ENCODE measurements at regions not wholly inside any gene's neighbourhood (a gene's known extent, or its start where the extent isn't known, plus 50 kb on each side); places are given as distances from the start of the nearest gene placed in this dataset.

DNA sequence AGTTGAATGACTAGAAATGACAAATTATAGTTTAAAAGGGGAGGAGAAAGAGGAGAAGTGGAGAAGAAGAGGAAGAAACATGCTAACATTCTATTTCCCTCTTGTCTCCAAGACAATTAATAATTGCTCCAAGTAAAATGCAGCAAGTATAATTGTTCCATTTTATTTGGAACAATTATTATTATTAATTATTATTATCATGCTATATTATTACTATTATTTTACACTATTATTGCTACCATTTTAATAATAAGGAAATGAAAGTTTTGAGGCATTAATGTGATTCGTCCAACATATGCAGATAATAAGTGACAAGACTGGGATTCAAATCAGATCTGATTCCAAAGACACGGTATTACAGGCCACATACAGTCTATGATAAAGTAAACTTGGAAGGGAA lies 293.6 kb upstream of the ZC3H12C start:
- H3K9me3 ChIP-seq (ENCODE audit: low read depth), result no peaks in the 10 kb centered on the region
- no peaks in the 10 kb centered on the region for H3K4me1 ChIP-seq
- H3K4me3 ChIP-seq, result no peak overlapping the region
- Mint-ChIP-seq H3K27ac (no peak overlapping the region), H3K36me3 (no peaks in the 10 kb centered on the region), H3K9me3 (no peaks in the 10 kb centered on the region), H3K4me1 (peaks cover 8% of the 10 kb centered on the region), H3K27me3 (ENCODE audit: insufficient read depth, low read depth) (peaks cover 5% of the 10 kb centered on the region), H3K4me3 (no peak overlapping the region)
- H3K79me2 ChIP-seq (ENCODE audit: low read depth), result no peaks in the 10 kb centered on the region
- H4K20me1 ChIP-seq (ENCODE audit: low read depth), result no peaks in the 10 kb centered on the region
- no peaks in the 10 kb centered on the region for H3F3A ChIP-seq (ENCODE audit: low read depth)
- H3K4me2 ChIP-seq, result no peak overlapping the region
- no peaks in the 10 kb centered on the region for H3K27me3 ChIP-seq
- H3K36me3 ChIP-seq, result no peaks in the 10 kb centered on the region
- H3K9ac ChIP-seq, result no peak overlapping the region
- DNase-seq (ENCODE audit: low spot score), result no peak
- no peak overlapping the region for H2AFZ ChIP-seq (replicated peaks)
- no peak overlapping the region for H3K27ac ChIP-seq
- TF ChIP-seq EZH2 (IDR thresholded peaks at IDR 0.05), result no peak
- no peak for TF ChIP-seq CTCF (IDR thresholded peaks at IDR 0.05)
- no peak for TF ChIP-seq EZH2phosphoT487 (IDR thresholded peaks at IDR 0.05)

- no peak overlapping the region for H3K9ac ChIP-seq
- no peaks in the 10 kb centered on the region for H3K79me2 ChIP-seq (ENCODE audit: low read depth)
- Mint-ChIP-seq H3K27ac (no peak overlapping the region), H3K9me3 (peaks cover 7% of the 10 kb centered on the region), H3K4me1 (no peaks in the 10 kb centered on the region), H3K27me3 (ENCODE audit: insufficient read depth, low read depth) (peaks cover 5% of the 10 kb centered on the region), H3K36me3 (no peaks in the 10 kb centered on the region), H3K4me3 (no peak overlapping the region)
- no peak for TF ChIP-seq CTCF (IDR thresholded peaks at IDR 0.05)
- no peak for TF ChIP-seq EZH2phosphoT487 (IDR thresholded peaks at IDR 0.05)
- TF ChIP-seq EZH2 (IDR thresholded peaks at IDR 0.05), result no peak
- H3F3A ChIP-seq (ENCODE audit: low read depth), result no peaks in the 10 kb centered on the region
- H3K4me2 ChIP-seq, result no peak overlapping the region
- DNase-seq (ENCODE audit: low spot score), result no peak
- no peak overlapping the region for H3K4me3 ChIP-seq
- no peaks in the 10 kb centered on the region for H3K4me1 ChIP-seq
- H2AFZ ChIP-seq (replicated peaks), result no peak overlapping the region
- no peaks in the 10 kb centered on the region for H3K27me3 ChIP-seq
- H3K9me3 ChIP-seq (ENCODE audit: low read depth), result no peaks in the 10 kb centered on the region
- no peak overlapping the region for H3K27ac ChIP-seq
- H4K20me1 ChIP-seq (ENCODE audit: low read depth), result no peaks in the 10 kb centered on the region
- H3K36me3 ChIP-seq, result no peaks in the 10 kb centered on the region
These were observed 288.3 kb upstream of the ZC3H12C start for GRCh38 chr11:109804911-109805310.

DNA sequence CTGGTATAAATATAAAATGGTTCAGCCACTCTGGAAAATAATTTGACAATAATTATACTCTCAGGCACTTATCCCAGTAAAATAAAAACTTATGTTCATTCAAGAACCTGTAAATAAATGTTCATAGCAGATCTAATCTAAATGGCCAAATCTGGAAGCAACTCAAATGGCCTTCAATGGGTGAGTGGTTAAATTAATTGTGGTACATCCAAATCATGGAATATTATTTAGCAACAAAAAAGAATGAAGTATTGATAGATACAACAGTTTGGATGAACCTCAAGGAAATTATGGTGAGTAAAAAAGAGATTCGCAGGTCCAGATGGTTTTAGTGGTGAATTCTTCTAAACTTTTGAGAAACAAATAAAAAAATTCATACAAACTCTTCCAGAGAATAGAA lies 287.0 kb upstream of the ZC3H12C start:
- Histone ChIP-seq H3K4me1 (no peaks in the 10 kb centered on the region), H3K36me3 (no peaks in the 10 kb centered on the region), H2AFZ (replicated peaks) (no peak overlapping the region), H3F3A (ENCODE audit: low read depth) (no peaks in the 10 kb centered on the region), H3K79me2 (ENCODE audit: low read depth) (no peaks in the 10 kb centered on the region), H3K27ac (no peak overlapping the region), H3K4me3 (no peak overlapping the region), H3K27me3 (no peaks in the 10 kb centered on the region), H3K9me3 (ENCODE audit: low read depth) (no peaks in the 10 kb centered on the region), H3K9ac (no peak overlapping the region), H3K4me2 (no peak overlapping the region), H4K20me1 (ENCODE audit: low read depth) (no peaks in the 10 kb centered on the region)
- Mint-ChIP-seq H3K27me3 (ENCODE audit: insufficient read depth, low read depth) (peaks cover 5% of the 10 kb centered on the region), H3K36me3 (no peaks in the 10 kb centered on the region), H3K9me3 (peaks cover 7% of the 10 kb centered on the region), H3K27ac (no peak overlapping the region), H3K4me3 (no peak overlapping the region), H3K4me1 (no peaks in the 10 kb centered on the region)
- TF ChIP-seq CTCF (IDR thresholded peaks at IDR 0.05), result no peak
- TF ChIP-seq EZH2phosphoT487 (IDR thresholded peaks at IDR 0.05), result no peak
- TF ChIP-seq EZH2 (IDR thresholded peaks at IDR 0.05), result no peak
- DNase-seq (ENCODE audit: low spot score), result no peak

DNA sequence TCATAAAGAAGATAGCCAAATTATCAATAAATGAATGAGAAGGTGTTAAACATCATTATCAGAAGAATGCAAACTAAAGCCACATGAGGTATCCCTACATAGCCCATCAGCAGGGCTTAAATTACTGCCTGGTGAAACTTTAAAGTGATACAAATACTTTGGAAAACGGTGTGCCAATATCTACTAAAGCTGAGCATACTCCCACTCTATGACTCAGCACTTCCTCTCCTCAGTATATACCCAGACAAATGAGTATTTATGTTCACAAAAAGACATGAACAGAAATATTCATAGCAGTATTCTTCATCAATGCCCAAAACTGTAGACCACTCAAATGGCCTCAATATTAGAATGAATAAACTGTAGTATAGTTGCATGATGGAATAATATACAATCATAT lies 284.6 kb upstream of the ZC3H12C start:
- Mint-ChIP-seq H3K27me3 (ENCODE audit: insufficient read depth, low read depth) (peaks cover 5% of the 10 kb centered on the region), H3K4me1 (no peaks in the 10 kb centered on the region), H3K4me3 (no peak overlapping the region), H3K27ac (no peak overlapping the region), H3K9me3 (peaks cover 7% of the 10 kb centered on the region), H3K36me3 (no peaks in the 10 kb centered on the region)
- TF ChIP-seq EZH2phosphoT487 (IDR thresholded peaks at IDR 0.05) (no peak), EZH2 (IDR thresholded peaks at IDR 0.05) (no peak), CTCF (IDR thresholded peaks at IDR 0.05) (no peak)
- H3K9ac ChIP-seq, result no peak overlapping the region
- H3K4me2 ChIP-seq, result no peak overlapping the region
- DNase-seq (ENCODE audit: low spot score), result no peak
- no peaks in the 10 kb centered on the region for H3K79me2 ChIP-seq (ENCODE audit: low read depth)
- H3K27me3 ChIP-seq, result no peaks in the 10 kb centered on the region
- H3K4me3 ChIP-seq, result no peak overlapping the region
- no peaks in the 10 kb centered on the region for H4K20me1 ChIP-seq (ENCODE audit: low read depth)
- no peaks in the 10 kb centered on the region for H3F3A ChIP-seq (ENCODE audit: low read depth)
- no peaks in the 10 kb centered on the region for H3K4me1 ChIP-seq
- no peak overlapping the region for H2AFZ ChIP-seq (replicated peaks)
- H3K9me3 ChIP-seq (ENCODE audit: low read depth), result no peaks in the 10 kb centered on the region
- no peaks in the 10 kb centered on the region for H3K36me3 ChIP-seq
- H3K27ac ChIP-seq, result no peak overlapping the region
